HG03039 (cell line): ENCODE measurements at regions not wholly inside any gene's neighbourhood (a gene's known extent, or its start where the extent isn't known, plus 50 kb on each side); places are given as distances from the start of the nearest gene placed in this dataset.

Source experiments
- ATAC-seq: cut with Tn5 transposase; IDR thresholded peaks from one replicate; pipeline ENCODE4 v1.9.1; 2021; ENCODE audit warnings: mild to moderate bottlenecking, moderate library complexity; ENCODE audit not compliant: unreplicated experiment

GRCh38 chr2:189364607-189365006 lies 76.7 kb upstream of the WDR75 start:
- no peak for ATAC-seq

- ATAC-seq = no peak
These were observed 74.9 kb upstream of the WDR75 start for GRCh38 chr2:189366349-189366748.

GRCh38 chr2:189367343-189367742 lies 73.9 kb upstream of the WDR75 start:
- no peak for ATAC-seq

- no peak for ATAC-seq
These were observed 71.7 kb upstream of the WDR75 start for GRCh38 chr2:189369566-189369965.

GRCh38 chr2:189370719-189371118 lies 70.6 kb upstream of the WDR75 start:
- ATAC-seq = no peak

- no peak for ATAC-seq
These were observed 68.5 kb upstream of the WDR75 start for GRCh38 chr2:189372688-189373257.

- ATAC-seq = no peak
These were observed 66.8 kb upstream of the WDR75 start for GRCh38 chr2:189374481-189374880.

GRCh38 chr2:189375842-189376241 lies 65.4 kb upstream of the WDR75 start:
- no peak for ATAC-seq

GRCh38 chr2:189379287-189379630 lies 62.0 kb upstream of the WDR75 start:
- no peak for ATAC-seq

GRCh38 chr2:189379731-189380261 lies 61.5 kb upstream of the WDR75 start:
- ATAC-seq = no peak

- no peak for ATAC-seq
These were observed 58.6 kb upstream of the WDR75 start for GRCh38 chr2:189382668-189383067.

GRCh38 chr2:189386741-189387140 lies 54.5 kb upstream of the WDR75 start:
- ATAC-seq = no peak

GRCh38 chr2:189391201-189391600 lies 50.1 kb upstream of the WDR75 start:
- no peak for ATAC-seq
